Astrocyte of the spinal cord (primary cell): ENCODE measurements at regions not wholly inside any gene's neighbourhood (a gene's known extent, or its start where the extent isn't known, plus 50 kb on each side); places are given as distances from the start of the nearest gene placed in this dataset.
A peak's percentile ranks its signal among the peaks of the same experiment; 100 is the strongest.

Experiments used
- DNase-seq: peaks from one replicate; pipeline ENCODE4 v3.0.0; 2011; ENCODE audit warnings: low read depth, low spot score
- H3K4me3 ChIP-seq: 2 replicates; pipeline ENCODE4 v1.5.1; 2011; ENCODE audit warnings: low read depth, mild to moderate bottlenecking, low read length, moderate library complexity
- in situ Hi-C: cut with HindIII; loops from 2 replicates; pipeline ENCODE4 v1.10.0; 2017; ENCODE audit warnings: low sequenced_read_pairs
- TF ChIP-seq, protein P1 (sequence below): IDR thresholded peaks from 2 replicates; pipeline ENCODE4 v1.5.1; 2012; ENCODE audit warnings: low read depth, mild to moderate bottlenecking, low read length, inconsistent platforms

DNA sequence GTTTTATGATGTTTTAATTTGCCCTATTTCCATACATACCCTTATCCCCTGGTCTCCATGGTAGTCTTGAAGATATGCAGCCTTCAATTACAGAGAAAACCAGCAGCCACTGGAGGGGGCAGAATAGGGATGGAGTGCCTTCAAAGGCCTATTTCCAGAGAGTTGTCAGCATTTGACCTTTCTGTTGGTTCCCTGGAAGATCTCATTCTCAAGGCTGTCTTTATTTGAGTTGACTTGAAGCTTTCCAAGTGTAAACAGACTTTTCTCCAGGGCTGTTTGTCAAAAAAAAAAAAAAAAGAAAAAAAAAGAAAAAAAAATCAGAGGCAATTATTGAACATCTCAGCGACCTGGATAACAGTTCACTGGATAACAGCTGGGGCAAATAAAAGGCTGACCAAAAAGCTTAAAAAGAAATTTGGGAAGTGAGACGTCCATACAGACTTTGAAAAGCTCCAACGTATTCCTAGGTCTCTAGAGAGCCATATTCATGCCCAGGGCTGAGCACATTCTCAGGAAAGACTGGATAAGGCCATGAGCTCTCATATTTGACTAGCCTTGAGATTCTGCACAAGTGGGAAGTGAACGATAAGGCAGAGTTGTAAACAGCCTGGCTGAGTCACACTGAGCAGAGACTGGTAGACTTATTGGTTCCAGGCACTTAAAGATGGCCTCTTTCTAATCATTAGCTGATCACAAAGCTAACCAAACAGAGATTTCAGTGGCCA lies 126.6 kb downstream of the VAPA start:
- TF ChIP-seq, protein P1, sequence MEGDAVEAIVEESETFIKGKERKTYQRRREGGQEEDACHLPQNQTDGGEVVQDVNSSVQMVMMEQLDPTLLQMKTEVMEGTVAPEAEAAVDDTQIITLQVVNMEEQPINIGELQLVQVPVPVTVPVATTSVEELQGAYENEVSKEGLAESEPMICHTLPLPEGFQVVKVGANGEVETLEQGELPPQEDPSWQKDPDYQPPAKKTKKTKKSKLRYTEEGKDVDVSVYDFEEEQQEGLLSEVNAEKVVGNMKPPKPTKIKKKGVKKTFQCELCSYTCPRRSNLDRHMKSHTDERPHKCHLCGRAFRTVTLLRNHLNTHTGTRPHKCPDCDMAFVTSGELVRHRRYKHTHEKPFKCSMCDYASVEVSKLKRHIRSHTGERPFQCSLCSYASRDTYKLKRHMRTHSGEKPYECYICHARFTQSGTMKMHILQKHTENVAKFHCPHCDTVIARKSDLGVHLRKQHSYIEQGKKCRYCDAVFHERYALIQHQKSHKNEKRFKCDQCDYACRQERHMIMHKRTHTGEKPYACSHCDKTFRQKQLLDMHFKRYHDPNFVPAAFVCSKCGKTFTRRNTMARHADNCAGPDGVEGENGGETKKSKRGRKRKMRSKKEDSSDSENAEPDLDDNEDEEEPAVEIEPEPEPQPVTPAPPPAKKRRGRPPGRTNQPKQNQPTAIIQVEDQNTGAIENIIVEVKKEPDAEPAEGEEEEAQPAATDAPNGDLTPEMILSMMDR: no peak
- in situ Hi-C loops: no loop called here
- DNase-seq: no peak
- H3K4me3 ChIP-seq: no peak overlapping the region

DNA sequence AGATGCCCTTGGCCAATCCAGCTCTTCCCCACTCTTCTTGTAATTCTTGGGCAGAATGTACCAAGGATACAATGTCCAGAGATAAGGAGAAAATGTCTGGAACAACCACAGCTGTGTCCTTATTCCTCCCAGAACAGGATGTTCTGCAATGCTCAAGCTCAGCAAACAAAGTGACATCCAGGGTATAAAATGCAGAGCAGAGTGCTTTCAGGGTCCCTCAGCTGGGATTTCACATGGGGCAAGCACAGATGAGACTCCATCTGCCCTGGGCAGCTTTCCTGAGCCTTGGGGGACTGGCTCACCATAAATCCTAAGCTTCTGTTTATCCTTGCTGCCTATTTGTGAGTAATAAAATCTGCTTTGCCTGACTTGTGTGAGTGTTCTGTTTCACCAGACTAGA lies 127.4 kb downstream of the VAPA start:
- in situ Hi-C loops: no loop called here
- TF ChIP-seq, protein P1: no peak
- no peak overlapping the region for H3K4me3 ChIP-seq
- DNase-seq: peak; percentile 55

GRCh38 chr18:10042492-10042891 lies 128.7 kb downstream of the VAPA start:
- in situ Hi-C loops: no loop called here

GRCh38 chr18:10044054-10044453 lies 130.2 kb downstream of the VAPA start:
- no peak overlapping the region for H3K4me3 ChIP-seq
- TF ChIP-seq, protein P1: no peak
- in situ Hi-C loops: no loop called here
- no peak for DNase-seq

More at GRCh38 chr18:10042492-10042891, 128.7 kb downstream of the VAPA start:
- TF ChIP-seq, protein P1: no peak
- no peak overlapping the region for H3K4me3 ChIP-seq
- DNase-seq: no peak

GRCh38 chr18:10045296-10045891 lies 131.6 kb downstream of the VAPA start:
- DNase-seq: no peak
- in situ Hi-C loops: no loop called here
- TF ChIP-seq, protein P1: no peak
- H3K4me3 ChIP-seq: no peak overlapping the region

GRCh38 chr18:10046178-10046807 lies 132.5 kb downstream of the VAPA start:
- TF ChIP-seq, protein P1: no peak

More at GRCh38 chr18:10046178-10046807, 132.5 kb downstream of the VAPA start:
- in situ Hi-C loops: no loop called here
- H3K4me3 ChIP-seq: no peak overlapping the region
- DNase-seq: no peak
